ENCODE measurements at regions not wholly inside any gene's neighbourhood (a gene's known extent, or its start where the extent isn't known, plus 50 kb on each side); places are given as distances from the start of the nearest gene placed in this dataset.

GRCh38 chr2:67877301-67877700, 185.5 kb downstream of the C1D start:
- TF ChIP-seq CTCF (IDR thresholded peaks at IDR 0.05), result no peak
- TF ChIP-seq ZFX (IDR thresholded peaks at IDR 0.05; ENCODE audit: borderline replicate concordance), result no peak

All from 22Rv1 (cell line).